ENCODE measurements at regions not wholly inside any gene's neighbourhood (a gene's known extent, or its start where the extent isn't known, plus 50 kb on each side); places are given as distances from the start of the nearest gene placed in this dataset.

GRCh38 chr9:104326912-104327311 is 177.2 kb upstream of the OR13F1 start:
- intact Hi-C loops (cut with DNase I; ENCODE audit: low total_unique reads), result no loop called here
- no peak for DNase-seq
- Histone ChIP-seq H3K27me3 (no peaks in the 10 kb centered on the region), H3K4me1 (no peaks in the 10 kb centered on the region), H3K4me3 (no peak overlapping the region), H3K27ac (no peak overlapping the region), H3K9me3 (no peaks in the 10 kb centered on the region), H3K36me3 (ENCODE audit: low read depth, missing control alignments) (no peaks in the 10 kb centered on the region)
- 82 to 88% methylated on average over 2 of the region's 2 CpGs for WGBS, 2 donors
- TF ChIP-seq POLR2A (IDR thresholded peaks at IDR 0.05) (no peak), CTCF (IDR thresholded peaks at IDR 0.05) (no peak)

GRCh38 chr9:104329245-104329644 is 174.8 kb upstream of the OR13F1 start:
- no peaks in the 10 kb centered on the region for H3K36me3 ChIP-seq (ENCODE audit: low read depth, missing control alignments)
- no peak overlapping the region for H3K27ac ChIP-seq
- H3K4me3 ChIP-seq, result no peak overlapping the region
- H3K9me3 ChIP-seq, result no peaks in the 10 kb centered on the region
- H3K27me3 ChIP-seq, result no peaks in the 10 kb centered on the region
- TF ChIP-seq CTCF (IDR thresholded peaks at IDR 0.05), result no peak
- TF ChIP-seq POLR2A (IDR thresholded peaks at IDR 0.05), result no peak
- no peak for DNase-seq
- WGBS, 2 donors, result 64 to 69% methylated on average over 17 to 18 of the region's 18 CpGs
- intact Hi-C loops (cut with DNase I; ENCODE audit: low total_unique reads), result no loop called here
- no peaks in the 10 kb centered on the region for H3K4me1 ChIP-seq

GRCh38 chr9:104330841-104331240 is 173.2 kb upstream of the OR13F1 start:
- H3K27ac ChIP-seq, result no peak overlapping the region
- WGBS, 2 donors, result 71% methylated on average over 3 of the region's 3 CpGs
- intact Hi-C loops (cut with DNase I; ENCODE audit: low total_unique reads), result no loop called here

GRCh38 chr9:104334549-104334948 is 169.5 kb upstream of the OR13F1 start:
- DNase-seq, result no peak
- H3K27ac ChIP-seq, result no peak overlapping the region
- H3K4me1 ChIP-seq, result no peaks in the 10 kb centered on the region
- no peaks in the 10 kb centered on the region for H3K36me3 ChIP-seq (ENCODE audit: low read depth, missing control alignments)
- no peak for TF ChIP-seq CTCF (IDR thresholded peaks at IDR 0.05)
- no peak for TF ChIP-seq POLR2A (IDR thresholded peaks at IDR 0.05)
- no peaks in the 10 kb centered on the region for H3K9me3 ChIP-seq
- no peak overlapping the region for H3K4me3 ChIP-seq
- no peaks in the 10 kb centered on the region for H3K27me3 ChIP-seq
- WGBS, 2 donors, result 95 to 98% methylated on average over 4 of the region's 4 CpGs
- intact Hi-C loops (cut with DNase I; ENCODE audit: low total_unique reads), result no loop called here

More at GRCh38 chr9:104330841-104331240, 173.2 kb upstream of the OR13F1 start:
- H3K4me1 ChIP-seq, result no peaks in the 10 kb centered on the region
- no peak for DNase-seq
- H3K36me3 ChIP-seq (ENCODE audit: low read depth, missing control alignments), result no peaks in the 10 kb centered on the region
- TF ChIP-seq CTCF (IDR thresholded peaks at IDR 0.05), result no peak
- no peak overlapping the region for H3K4me3 ChIP-seq
- H3K27me3 ChIP-seq, result no peaks in the 10 kb centered on the region
- H3K9me3 ChIP-seq, result no peaks in the 10 kb centered on the region

GRCh38 chr9:104339692-104340091 is 164.4 kb upstream of the OR13F1 start:
- intact Hi-C loops (cut with DNase I; ENCODE audit: low total_unique reads), result no loop called here

More at GRCh38 chr9:104339692-104340091, 164.4 kb upstream of the OR13F1 start:
- Histone ChIP-seq H3K9me3 (no peaks in the 10 kb centered on the region), H3K4me3 (no peak overlapping the region), H3K27ac (no peak overlapping the region), H3K4me1 (no peaks in the 10 kb centered on the region), H3K27me3 (no peaks in the 10 kb centered on the region), H3K36me3 (ENCODE audit: low read depth, missing control alignments) (no peaks in the 10 kb centered on the region)
- DNase-seq, result no peak
- TF ChIP-seq CTCF (IDR thresholded peaks at IDR 0.05) (no peak), POLR2A (IDR thresholded peaks at IDR 0.05) (no peak)

Data from testis (tissue), 2 donors.